K562 (cell line): ENCODE measurements at regions not wholly inside any gene's neighbourhood (a gene's known extent, or its start where the extent isn't known, plus 50 kb on each side); places are given as distances from the start of the nearest gene placed in this dataset.

Source experiments
- ATAC-seq: fragments of 200-7000 bp; cut with Tn5 transposase; 3 replicates; pipeline ENCODE4 v1.9.1; 2020; ENCODE audit warnings: moderate library complexity
- BruUV-seq: library from RNA; stranded (reverse); fragments of 400-500 nt; replicated peaks from 2 replicates; lab custom pipeline; 2021; lab: Mats Ljungman, UMichigan
- CTCF ChIA-PET: fragments of 300-600 bp; formaldehyde crosslinking; extraction: SDS; loops from one replicate; lab custom pipeline; 2021; ENCODE audit warnings: low intra/inter-chr PET ratio; lab: Yijun Ruan, JAX
- POLR2A ChIA-PET: fragments of 300-600, 350-650 bp; sonication (Branson Sonifier 250); formaldehyde crosslinking; extraction: SDS; loops from one replicate; lab custom pipeline; 2021; ENCODE audit warnings: antibody characterized with exemption, inconsistent platforms; lab: Yijun Ruan, JAX
- DNase-seq, 4 experiments: peaks; one replicate each; pipeline versions ENCODE4 v3.0.0 to v3.0.0-alpha.2; 2011 to 2018; ENCODE audit warnings: low spot score in 3 of 4, mixed read lengths in 3 of 4; ENCODE audit errors: extremely low read depth in 1 of 4
- FAIRE-seq: peaks from 2 replicates; lab custom pipeline; 2011; peaks lifted over from hg19 to GRCh38; lab: Jason Lieb, UNC
- H2AFZ ChIP-seq: 2 replicates; pipeline ENCODE4 v1.6.0; 2011; ENCODE audit warnings: low read depth, low read length, control low read depth, inconsistent platforms
- H3K27ac ChIP-seq: fragments of 200-600 bp; 3 replicates; pipeline ENCODE4 v1.8.0; 2011; ENCODE audit warnings: low read depth, mild to moderate bottlenecking, control low read depth, inconsistent platforms, low read length, moderate library complexity, mixed read lengths; ENCODE audit errors: extremely low read depth
- H3K27me3 ChIP-seq, 2 experiments: fragments of 300-600 bp in 1 of 2; 2 replicates in 1 of 2; 3 replicates in 1 of 2; pipeline versions ENCODE4 v1.6.0 to v1.8.0; 2011; ENCODE audit warnings: inconsistent platforms in 2 of 2, low read length in 2 of 2, mild to moderate bottlenecking in 1 of 2, mixed read lengths in 1 of 2, moderate library complexity in 1 of 2; ENCODE audit not compliant: control insufficient read depth in 2 of 2, insufficient read depth in 2 of 2
- H3K36me3 ChIP-seq: fragments of 300-600 bp; 3 replicates; pipeline ENCODE4 v1.8.0; 2011; ENCODE audit warnings: mild to moderate bottlenecking, low read length, inconsistent platforms; ENCODE audit not compliant: control insufficient read depth, insufficient read depth
- H3K4me1 ChIP-seq, 2 experiments: fragments of 200-600 bp in 1 of 2; replicated peaks in 1 of 2; 2 replicates in 1 of 2; 3 replicates in 1 of 2; pipeline versions ENCODE4 v1.5.1 to v1.8.0; 2011; ENCODE audit warnings: inconsistent platforms in 2 of 2, low read length in 2 of 2, mild to moderate bottlenecking in 1 of 2, mixed read lengths in 1 of 2, moderate library complexity in 1 of 2; ENCODE audit not compliant: control insufficient read depth in 2 of 2, insufficient read depth in 2 of 2
- H3K4me2 ChIP-seq: 2 replicates; pipeline ENCODE4 v1.6.1; 2011; ENCODE audit warnings: low read length, control low read depth, inconsistent platforms, mixed read lengths; ENCODE audit not compliant: insufficient read depth
- H3K4me3 ChIP-seq: fragments of 200-600 bp; sonication (generic), shearing (Covaris generic); 2 replicates; pipeline ENCODE4 v1.5.1; 2016; ENCODE audit warnings: control low read depth, inconsistent platforms
- H3K79me2 ChIP-seq: fragments of 200-600 bp; 3 replicates; pipeline ENCODE4 v1.8.0; 2011; ENCODE audit warnings: low read length, inconsistent platforms; ENCODE audit not compliant: control insufficient read depth, insufficient read depth
- H3K9ac ChIP-seq, 2 experiments: 2 replicates each; pipeline versions ENCODE4 v1.6.0 to v1.6.1; 2011; ENCODE audit warnings: low read depth in 2 of 2, low read length in 2 of 2, control low read depth in 1 of 2, inconsistent platforms in 1 of 2, mild to moderate bottlenecking in 1 of 2, mixed read lengths in 1 of 2; ENCODE audit not compliant: insufficient read depth in 1 of 2
- H3K9me1 ChIP-seq: one replicate; pipeline ENCODE4 v1.6.0; 2011; ENCODE audit warnings: inconsistent platforms, mild to moderate bottlenecking, low read length, moderate library complexity; ENCODE audit not compliant: control insufficient read depth, insufficient read depth
- H3K9me3 ChIP-seq: replicated peaks from 2 replicates; pipeline ENCODE4 v1.5.1; 2011; ENCODE audit warnings: low read depth, low read length, inconsistent platforms; ENCODE audit not compliant: control insufficient read depth, insufficient read depth
- H4K20me1 ChIP-seq: replicated peaks from 2 replicates; pipeline ENCODE4 v1.6.1; 2011; ENCODE audit warnings: low read length, inconsistent platforms, mixed read lengths; ENCODE audit not compliant: control insufficient read depth, insufficient read depth
- CHCHD3 ChIP-seq: fragments of 250-450 bp; sonication (Bioruptor Pico); IDR thresholded peaks from 2 replicates; pipeline ENCODE4 v2.1.2; 2022; ENCODE audit warnings: mild to moderate bottlenecking
- FOXP1 ChIP-seq: sonication (generic); formaldehyde crosslinking; IDR thresholded peaks from 2 replicates; pipeline ENCODE4 v1.8.0; 2022; ENCODE audit warnings: mild to moderate bottlenecking, missing genetic modification reagents
- MYC ChIP-seq, 2 experiments: fragments of 250-450 bp in 1 of 2; sonication (Bioruptor Pico) in 1 of 2; IDR thresholded peaks; 2 replicates each; pipeline versions ENCODE4 v1.5.1 to v1.6.1; 2012 to 2021; ENCODE audit warnings: low read depth in 2 of 2, borderline replicate concordance in 1 of 2, improper control_type of control experiment in 1 of 2, low read length in 1 of 2, mild to moderate bottlenecking in 1 of 2, moderate library complexity in 1 of 2
- NR1H2 ChIP-seq: sonication (generic); formaldehyde crosslinking; IDR thresholded peaks from 2 replicates; pipeline ENCODE4 v1.4.0; 2020; ENCODE audit warnings: mild to moderate bottlenecking, missing genetic modification reagents
- TBP ChIP-seq: optimal IDR thresholded peaks from 2 replicates; pipeline ENCODE3; 2011; ENCODE audit warnings: low read depth, low read length, improper control_type of control experiment
- TCFL5 ChIP-seq: fragments of 250-450 bp; sonication (Bioruptor Pico); conservative IDR thresholded peaks from 2 replicates; pipeline ENCODE4 v1.6.1; 2021; ENCODE audit warnings: mild to moderate bottlenecking, moderate library complexity, matching md5 sums
- WGBS: fragments of 100-300 bp; shearing (Covaris generic); methylation state at CpG from one replicate; pipeline ENCODE4 v1.1.6; 2016; ENCODE audit warnings: low coverage, mixed read lengths; ENCODE audit not compliant: insufficient coverage; ENCODE audit errors: missing lambda C conversion rate; 5-methylcytosine and 5-hydroxymethylcytosine counted together
- in situ Hi-C: fragments of 300-500 bp; cut with MboI; formaldehyde crosslinking; loops from 4 replicates; pipeline ENCODE4 v1.15.0; 2018; ENCODE audit warnings: inconsistent platforms, mixed read lengths
- intact Hi-C: fragments of 100-400 bp; cut with micrococcal nuclease; formaldehyde crosslinking; loops from 2 replicates; pipeline ENCODE4 v1.14.2; 2022
- TF ChIP-seq, protein P1 (sequence below), 2 experiments: fragments of 450-650 bp; formaldehyde crosslinking in 1 of 2; IDR thresholded peaks; 2 replicates each; pipeline versions ENCODE4 v1.4.0 to v1.6.1; 2014 to 2020; ENCODE audit warnings: mild to moderate bottlenecking in 2 of 2, borderline replicate concordance in 1 of 2, low read depth in 1 of 2
- TF ChIP-seq, protein P2 (sequence below): sonication (generic); formaldehyde crosslinking; IDR thresholded peaks from 2 replicates; pipeline ENCODE4 v1.5.0; 2020; ENCODE audit warnings: missing genetic modification reagents
- TF ChIP-seq, protein P3 (sequence below), 3 experiments: fragments of 200-800 bp in 1 of 3; sonication (Bioruptor generic) in 1 of 3; sonication (generic) in 1 of 3; formaldehyde crosslinking in 1 of 3; IDR thresholded peaks; 2 replicates each; pipeline versions ENCODE4 v1.6.1 to v1.8.0; 2016 to 2022; ENCODE audit warnings: mild to moderate bottlenecking in 2 of 3, missing compliant biosample characterization in 2 of 3, missing genetic modification characterization in 2 of 3, missing genetic modification reagents in 1 of 3
- TF ChIP-seq, protein P4 (sequence below): fragments of 450-650 bp; IDR thresholded peaks from 2 replicates; pipeline ENCODE4 v1.6.1; 2016; ENCODE audit warnings: missing biosample characterization, missing genetic modification characterization

DNA sequence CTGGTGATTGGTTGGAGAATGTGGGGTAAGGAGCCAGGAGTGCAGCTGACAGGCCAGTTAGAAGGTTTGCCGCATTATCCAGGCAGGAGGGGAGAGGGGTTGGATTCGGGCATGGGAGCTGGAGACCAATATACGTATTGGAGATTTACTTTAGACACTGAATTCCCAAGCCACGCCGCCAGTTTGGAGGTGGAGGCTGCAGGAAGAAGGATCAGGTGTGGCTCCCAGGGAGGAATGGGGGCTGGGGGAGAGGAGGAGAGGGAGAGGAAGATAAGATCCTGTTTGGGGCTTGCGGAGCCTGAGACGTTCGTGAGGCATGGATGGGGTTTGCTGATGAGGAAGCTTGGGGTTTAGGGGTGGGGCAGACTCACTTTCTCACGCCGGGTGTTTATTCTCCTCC, 155.1 kb upstream of the IGSF21 start:
- POLR2A ChIA-PET = no interaction called here
- ATAC-seq = no peak
- no peaks in the 10 kb centered on the region for H3K4me1 ChIP-seq
- intact Hi-C loops (no loop called here), in situ Hi-C loops (no loop called here)
- H3K27me3 ChIP-seq = peaks cover 5 to 39% of the 10 kb centered on the region in 2 experiments; a peak in 3 of 5 replicates
- CTCF ChIA-PET = no interaction called here
- DNase-seq = no peak
- no TSS peak for BruUV-seq
- no peaks in the 10 kb centered on the region for H3K9me1 ChIP-seq
- no peak overlapping the region for H3K4me2 ChIP-seq
- no peak overlapping the region for H3K27ac ChIP-seq
- no peaks in the 10 kb centered on the region for H3K36me3 ChIP-seq
- H3K4me3 ChIP-seq = no peak overlapping the region
- no peak for TF ChIP-seq FOXP1
- TF ChIP-seq CHCHD3 (CRISPR knock-in tag) = no peak
- TF ChIP-seq, protein P1, sequence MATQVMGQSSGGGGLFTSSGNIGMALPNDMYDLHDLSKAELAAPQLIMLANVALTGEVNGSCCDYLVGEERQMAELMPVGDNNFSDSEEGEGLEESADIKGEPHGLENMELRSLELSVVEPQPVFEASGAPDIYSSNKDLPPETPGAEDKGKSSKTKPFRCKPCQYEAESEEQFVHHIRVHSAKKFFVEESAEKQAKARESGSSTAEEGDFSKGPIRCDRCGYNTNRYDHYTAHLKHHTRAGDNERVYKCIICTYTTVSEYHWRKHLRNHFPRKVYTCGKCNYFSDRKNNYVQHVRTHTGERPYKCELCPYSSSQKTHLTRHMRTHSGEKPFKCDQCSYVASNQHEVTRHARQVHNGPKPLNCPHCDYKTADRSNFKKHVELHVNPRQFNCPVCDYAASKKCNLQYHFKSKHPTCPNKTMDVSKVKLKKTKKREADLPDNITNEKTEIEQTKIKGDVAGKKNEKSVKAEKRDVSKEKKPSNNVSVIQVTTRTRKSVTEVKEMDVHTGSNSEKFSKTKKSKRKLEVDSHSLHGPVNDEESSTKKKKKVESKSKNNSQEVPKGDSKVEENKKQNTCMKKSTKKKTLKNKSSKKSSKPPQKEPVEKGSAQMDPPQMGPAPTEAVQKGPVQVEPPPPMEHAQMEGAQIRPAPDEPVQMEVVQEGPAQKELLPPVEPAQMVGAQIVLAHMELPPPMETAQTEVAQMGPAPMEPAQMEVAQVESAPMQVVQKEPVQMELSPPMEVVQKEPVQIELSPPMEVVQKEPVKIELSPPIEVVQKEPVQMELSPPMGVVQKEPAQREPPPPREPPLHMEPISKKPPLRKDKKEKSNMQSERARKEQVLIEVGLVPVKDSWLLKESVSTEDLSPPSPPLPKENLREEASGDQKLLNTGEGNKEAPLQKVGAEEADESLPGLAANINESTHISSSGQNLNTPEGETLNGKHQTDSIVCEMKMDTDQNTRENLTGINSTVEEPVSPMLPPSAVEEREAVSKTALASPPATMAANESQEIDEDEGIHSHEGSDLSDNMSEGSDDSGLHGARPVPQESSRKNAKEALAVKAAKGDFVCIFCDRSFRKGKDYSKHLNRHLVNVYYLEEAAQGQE (IDR thresholded peaks at IDR 0.05; ENCODE audit: borderline replicate concordance) = no peak
- TF ChIP-seq, protein P1 (CRISPR knock-in tag; IDR thresholded peaks at IDR 0.05; ENCODE audit: low read depth) = no peak
- TF ChIP-seq, protein P2, sequence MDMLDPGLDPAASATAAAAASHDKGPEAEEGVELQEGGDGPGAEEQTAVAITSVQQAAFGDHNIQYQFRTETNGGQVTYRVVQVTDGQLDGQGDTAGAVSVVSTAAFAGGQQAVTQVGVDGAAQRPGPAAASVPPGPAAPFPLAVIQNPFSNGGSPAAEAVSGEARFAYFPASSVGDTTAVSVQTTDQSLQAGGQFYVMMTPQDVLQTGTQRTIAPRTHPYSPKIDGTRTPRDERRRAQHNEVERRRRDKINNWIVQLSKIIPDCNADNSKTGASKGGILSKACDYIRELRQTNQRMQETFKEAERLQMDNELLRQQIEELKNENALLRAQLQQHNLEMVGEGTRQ (CRISPR knock-in tag) = no peak
- TF ChIP-seq MYC (IDR thresholded peaks at IDR 0.05; ENCODE audit: low read depth, low read length) = no peak
- TF ChIP-seq MYC (CRISPR knock-in tag; IDR thresholded peaks at IDR 0.05; ENCODE audit: borderline replicate concordance, low read depth) = no peak
- TF ChIP-seq, protein P3, sequence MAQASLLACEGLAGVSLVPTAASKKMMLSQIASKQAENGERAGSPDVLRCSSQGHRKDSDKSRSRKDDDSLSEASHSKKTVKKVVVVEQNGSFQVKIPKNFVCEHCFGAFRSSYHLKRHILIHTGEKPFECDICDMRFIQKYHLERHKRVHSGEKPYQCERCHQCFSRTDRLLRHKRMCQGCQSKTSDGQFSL (CRISPR knock-in tag; IDR thresholded peaks at IDR 0.05) = no peak
- TF ChIP-seq, protein P3 (tag; IDR thresholded peaks at IDR 0.05) = no peak
- no peak for TF ChIP-seq TBP
- TF ChIP-seq TCFL5 (CRISPR knock-in tag) = no peak
- no peak for TF ChIP-seq NR1H2 (CRISPR knock-in tag)
- TF ChIP-seq, protein P4, sequence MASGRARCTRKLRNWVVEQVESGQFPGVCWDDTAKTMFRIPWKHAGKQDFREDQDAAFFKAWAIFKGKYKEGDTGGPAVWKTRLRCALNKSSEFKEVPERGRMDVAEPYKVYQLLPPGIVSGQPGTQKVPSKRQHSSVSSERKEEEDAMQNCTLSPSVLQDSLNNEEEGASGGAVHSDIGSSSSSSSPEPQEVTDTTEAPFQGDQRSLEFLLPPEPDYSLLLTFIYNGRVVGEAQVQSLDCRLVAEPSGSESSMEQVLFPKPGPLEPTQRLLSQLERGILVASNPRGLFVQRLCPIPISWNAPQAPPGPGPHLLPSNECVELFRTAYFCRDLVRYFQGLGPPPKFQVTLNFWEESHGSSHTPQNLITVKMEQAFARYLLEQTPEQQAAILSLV (tag) = no peak
- no peak overlapping the region for H2AFZ ChIP-seq
- H3K9me3 ChIP-seq = no peaks in the 10 kb centered on the region
- H3K79me2 ChIP-seq = no peaks in the 10 kb centered on the region
- 0 out of 2 replicates have a peak, but pooled peaks cover 4% of the 10 kb centered on the region for H4K20me1 ChIP-seq
- no peak overlapping the region for H3K9ac ChIP-seq
- FAIRE-seq = no peak
- 0% methylated on average over 10 of the region's 10 CpGs for WGBS
